RWPE1 (cell line): ENCODE measurements at regions not wholly inside any gene's neighbourhood (a gene's known extent, or its start where the extent isn't known, plus 50 kb on each side); places are given as distances from the start of the nearest gene placed in this dataset.

Experiments used
- CTCF ChIA-PET: fragments of 350-600 bp; sonication (Branson Sonifier 250); formaldehyde crosslinking; extraction: SDS; loops from one replicate; lab custom pipeline; 2021; lab: Yijun Ruan, JAX
- POLR2A ChIA-PET: fragments of 400-600 bp; formaldehyde crosslinking; extraction: SDS; loops from one replicate; lab custom pipeline; 2020; ENCODE audit warnings: antibody characterized with exemption; ENCODE audit not compliant: low non-redundant PET; lab: Yijun Ruan, JAX
- DNase-seq: peaks from one replicate; pipeline ENCODE4 v3.0.0; 2012; ENCODE audit warnings: low spot score
- H3K27ac ChIP-seq: fragments of 450-650 bp; 2 replicates; pipeline ENCODE4 v1.5.1; 2017
- TF ChIP-seq, protein P1 (sequence below): fragments of 450-650 bp; conservative IDR thresholded peaks from 2 replicates; pipeline ENCODE4 v1.5.1; 2017; ENCODE audit warnings: low read depth, mild to moderate bottlenecking

DNA sequence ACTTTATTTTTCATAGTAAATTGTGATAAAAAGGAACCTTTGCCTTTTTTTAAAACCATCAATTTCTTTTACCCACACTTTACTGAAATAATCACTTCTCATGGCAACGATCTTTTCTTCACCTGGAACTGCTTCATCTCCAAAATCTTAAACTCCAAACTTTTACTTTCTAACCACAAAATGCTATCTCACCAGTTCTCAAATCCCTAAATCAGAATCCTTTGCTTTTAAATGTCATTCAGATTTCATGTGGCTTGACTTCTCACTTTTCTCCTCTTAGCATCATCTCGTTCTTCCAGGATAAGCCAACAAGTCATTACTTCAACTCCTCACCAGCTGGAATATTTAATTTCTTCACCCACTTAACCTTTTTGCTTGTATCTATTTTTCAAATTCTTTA, 284.3 kb upstream of the RASGEF1B start:
- ChIA-PET CTCF (no interaction called here), POLR2A (no interaction called here)
- TF ChIP-seq, protein P1, sequence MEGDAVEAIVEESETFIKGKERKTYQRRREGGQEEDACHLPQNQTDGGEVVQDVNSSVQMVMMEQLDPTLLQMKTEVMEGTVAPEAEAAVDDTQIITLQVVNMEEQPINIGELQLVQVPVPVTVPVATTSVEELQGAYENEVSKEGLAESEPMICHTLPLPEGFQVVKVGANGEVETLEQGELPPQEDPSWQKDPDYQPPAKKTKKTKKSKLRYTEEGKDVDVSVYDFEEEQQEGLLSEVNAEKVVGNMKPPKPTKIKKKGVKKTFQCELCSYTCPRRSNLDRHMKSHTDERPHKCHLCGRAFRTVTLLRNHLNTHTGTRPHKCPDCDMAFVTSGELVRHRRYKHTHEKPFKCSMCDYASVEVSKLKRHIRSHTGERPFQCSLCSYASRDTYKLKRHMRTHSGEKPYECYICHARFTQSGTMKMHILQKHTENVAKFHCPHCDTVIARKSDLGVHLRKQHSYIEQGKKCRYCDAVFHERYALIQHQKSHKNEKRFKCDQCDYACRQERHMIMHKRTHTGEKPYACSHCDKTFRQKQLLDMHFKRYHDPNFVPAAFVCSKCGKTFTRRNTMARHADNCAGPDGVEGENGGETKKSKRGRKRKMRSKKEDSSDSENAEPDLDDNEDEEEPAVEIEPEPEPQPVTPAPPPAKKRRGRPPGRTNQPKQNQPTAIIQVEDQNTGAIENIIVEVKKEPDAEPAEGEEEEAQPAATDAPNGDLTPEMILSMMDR: no peak
- DNase-seq: no peak
- H3K27ac ChIP-seq: no peak overlapping the region

DNA sequence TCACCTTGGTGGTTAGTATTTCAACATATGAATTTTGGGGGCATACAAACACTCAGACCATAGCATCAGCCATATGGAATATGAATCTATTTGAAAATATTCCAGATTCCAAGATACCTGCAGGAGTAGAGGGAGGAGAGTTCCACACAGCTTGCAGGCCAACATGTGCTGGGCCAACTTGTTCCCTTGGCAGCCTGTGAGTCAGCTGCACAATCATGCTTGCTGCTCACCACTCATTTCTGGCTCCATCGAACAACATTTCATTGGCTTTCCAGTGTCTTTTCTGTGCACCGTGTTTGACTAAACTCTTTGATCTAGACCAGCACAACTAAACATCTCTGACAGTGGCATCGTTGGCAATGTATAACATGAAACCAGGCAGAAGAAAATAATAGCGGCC, 282.5 kb upstream of the RASGEF1B start:
- TF ChIP-seq, protein P1: no peak

DNA sequence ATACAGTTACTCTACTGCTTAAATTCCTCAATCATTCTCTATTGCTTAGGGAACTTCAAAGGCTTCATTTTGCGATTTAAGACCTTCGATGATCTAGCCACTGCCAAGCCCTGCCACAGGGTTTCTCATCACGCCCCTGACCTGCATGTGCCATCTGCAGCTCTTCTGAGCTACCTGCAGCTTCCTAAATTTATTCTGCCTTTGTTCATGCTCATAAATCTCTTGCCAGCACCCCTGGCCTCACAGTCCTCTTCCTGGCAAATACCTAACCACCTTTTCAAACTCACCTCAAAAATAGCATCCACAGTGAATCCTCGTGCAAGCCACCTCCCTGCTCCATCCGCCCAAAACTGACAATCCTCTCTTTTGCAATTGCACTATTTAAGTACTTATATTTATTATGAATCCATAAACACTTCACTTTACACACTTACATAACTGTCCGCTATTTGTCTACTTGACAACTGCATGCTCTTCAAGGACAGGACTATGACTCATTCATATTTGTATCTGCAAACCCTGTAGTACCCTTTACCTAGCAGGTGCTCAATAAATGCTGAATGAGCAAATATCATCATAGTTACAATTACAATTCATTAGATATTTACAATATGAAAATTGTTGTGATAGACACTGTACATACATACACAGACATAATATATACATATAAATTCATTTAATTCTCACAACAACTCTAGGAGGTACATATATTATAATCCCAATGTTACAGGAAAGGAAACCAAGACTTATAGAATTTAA, 280.0 kb upstream of the RASGEF1B start:
- ChIA-PET POLR2A (no interaction called here), CTCF (no interaction called here)
- TF ChIP-seq, protein P1: no peak
- no peak for DNase-seq
- no peak overlapping the region for H3K27ac ChIP-seq

More for the DNA sequence above, 282.5 kb upstream of the RASGEF1B start:
- CTCF ChIA-PET: no interaction called here
- no peak overlapping the region for H3K27ac ChIP-seq
- no peak for DNase-seq
- POLR2A ChIA-PET: no interaction called here

DNA sequence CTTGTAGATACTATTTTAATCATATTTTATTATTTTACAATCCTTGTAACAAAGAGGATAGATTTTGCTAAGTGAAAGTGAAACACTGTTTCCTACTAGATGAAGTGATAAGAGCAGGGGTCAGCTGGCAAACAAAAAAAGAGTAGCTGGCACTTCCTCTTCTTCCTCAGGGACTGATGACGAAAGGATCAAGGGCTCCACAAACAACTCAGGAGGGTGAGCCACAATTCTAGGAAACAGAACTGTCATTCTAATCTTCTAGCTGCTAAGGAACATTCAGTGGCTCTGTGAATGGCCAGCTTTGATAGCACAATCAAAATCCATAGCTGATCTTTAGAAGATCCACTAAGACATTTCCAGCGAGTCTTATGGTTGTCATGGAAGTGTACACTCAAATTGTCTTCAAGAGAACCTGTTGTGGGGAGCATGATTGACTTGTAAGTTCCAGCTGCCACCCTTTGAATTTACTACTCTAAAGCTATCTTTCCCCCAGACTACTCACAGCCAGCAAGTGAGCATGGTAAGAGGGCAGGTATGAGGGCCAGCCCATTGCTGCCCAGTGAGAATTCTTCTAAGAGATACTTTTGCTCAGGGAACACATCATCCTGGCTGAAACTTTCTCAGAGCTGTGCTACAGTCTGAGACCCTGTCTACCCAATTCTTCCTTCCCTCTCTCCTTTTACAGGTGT, 275.7 kb upstream of the RASGEF1B start:
- DNase-seq: no peak
- POLR2A ChIA-PET: no interaction called here
- H3K27ac ChIP-seq: no peak overlapping the region
- CTCF ChIA-PET: interaction anchor here (0.5 kb wide), 1 partner anchor 18 kb away, joined by 3 read pairs; no protein-coding TSS in a partner anchor
- TF ChIP-seq, protein P1: no peak

DNA sequence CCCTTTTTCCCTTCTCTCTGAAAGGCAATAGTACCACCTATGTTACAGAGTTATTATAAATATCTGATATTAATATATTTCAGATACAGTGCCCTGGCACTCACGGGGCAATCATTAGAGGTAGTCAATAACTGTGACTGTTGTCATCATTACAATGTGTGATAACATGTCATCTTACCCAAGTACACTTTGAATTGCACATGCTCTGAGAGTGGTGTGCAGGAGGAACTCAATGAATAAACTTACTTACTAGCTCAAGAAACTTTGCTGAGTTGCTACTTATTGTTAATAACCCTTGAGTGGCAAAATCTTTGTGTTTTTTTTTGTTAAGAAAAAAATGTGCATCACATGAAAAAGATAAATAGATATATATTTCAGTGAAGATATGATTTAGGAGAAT, 275.1 kb upstream of the RASGEF1B start:
- no peak overlapping the region for H3K27ac ChIP-seq
- DNase-seq: no peak
- CTCF ChIA-PET: no interaction called here
- POLR2A ChIA-PET: no interaction called here
- TF ChIP-seq, protein P1: no peak

DNA sequence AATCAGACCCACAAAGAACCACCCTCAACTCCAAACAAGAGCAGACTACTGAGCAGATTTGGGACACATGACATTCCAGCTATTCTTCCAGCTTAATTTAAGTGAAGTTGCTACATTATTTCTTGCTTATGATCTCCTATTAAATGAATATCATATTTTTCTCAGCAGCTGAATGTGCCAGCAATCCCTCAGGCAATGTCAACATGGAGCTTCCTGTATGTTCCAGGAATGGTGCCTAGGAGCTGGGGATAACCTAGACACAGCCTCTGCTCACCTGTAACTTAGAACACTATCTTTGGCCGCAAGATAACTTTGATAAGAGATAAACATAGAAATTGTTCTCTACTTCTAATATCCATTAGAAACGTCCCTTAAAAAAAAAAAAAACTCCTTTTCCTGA, 274.4 kb upstream of the RASGEF1B start:
- CTCF ChIA-PET: interaction anchor here (0.6 kb wide), 1 partner anchor 718 kb away, joined by 3 read pairs; no protein-coding TSS in a partner anchor
- TF ChIP-seq, protein P1: no peak
- no peak for DNase-seq
- no peak overlapping the region for H3K27ac ChIP-seq
- POLR2A ChIA-PET: no interaction called here
